ENCODE measurements at regions not wholly inside any gene's neighbourhood (a gene's known extent, or its start where the extent isn't known, plus 50 kb on each side); places are given as distances from the start of the nearest gene placed in this dataset.

DNA sequence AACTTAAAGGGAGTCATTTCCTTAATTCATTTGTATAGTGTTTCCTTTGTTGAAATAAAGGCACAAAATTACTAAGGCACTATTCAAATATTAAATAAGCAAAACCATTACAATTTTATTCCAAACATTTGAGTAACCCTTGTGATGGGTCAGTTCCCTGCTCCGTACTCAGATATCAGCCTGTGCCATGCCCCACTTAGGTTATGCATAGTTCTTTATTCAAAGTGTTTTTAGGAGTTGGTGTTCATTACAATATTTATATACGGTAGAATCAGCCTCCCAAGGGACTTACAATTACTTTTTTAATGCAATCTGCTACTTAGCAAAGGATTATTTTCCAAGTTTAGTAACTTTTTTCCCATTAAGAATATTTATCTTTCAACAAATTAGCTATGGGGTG, 119.3 kb upstream of the SEMA3D start:
- Histone ChIP-seq H3K4me1 (ENCODE audit: control insufficient read depth in 1 of 2, insufficient read depth in 2 of 2, low read length in 2 of 2) (no peaks in the 10 kb centered on the region), H2AFZ (ENCODE audit: low read depth, low read length, poor library complexity, severe bottlenecking) (no peak overlapping the region), H3K4me2 (ENCODE audit: low read length) (no peak overlapping the region), H4K20me1 (ENCODE audit: insufficient read depth) (no peaks in the 10 kb centered on the region; the same call in 1 of the 2 replicates), H3K27ac (ENCODE audit: low read depth, low read length) (no peak overlapping the region), H3K9ac (ENCODE audit: low read length) (no peak overlapping the region), H3K9me3 (ENCODE audit: control insufficient read depth in 1 of 2, insufficient read depth in 1 of 2, low read depth in 1 of 2, low read length in 2 of 2) (no peaks in the 10 kb centered on the region), H3K36me3 (ENCODE audit: control insufficient read depth in 1 of 2, insufficient read depth in 2 of 2, low read length in 2 of 2) (no peaks in the 10 kb centered on the region), H3K9me2 (ENCODE audit: insufficient read depth) (no peaks in the 10 kb centered on the region), H3K27me3 (ENCODE audit: insufficient read depth, low read length) (0 out of 2 replicates have a peak, but pooled peaks cover 3% of the 10 kb centered on the region), H3K79me2 (ENCODE audit: insufficient read depth, low read length) (no peaks in the 10 kb centered on the region), H3K4me3 (replicated peaks in 1 of 2; ENCODE audit: low read depth in 1 of 2, low read length in 2 of 2) (no peak overlapping the region)
- no peak for TF ChIP-seq ZBTB33 (IDR thresholded peaks at IDR 0.05; ENCODE audit: extremely low read depth, insufficient replicate concordance, low read length)
- no TSS peak for BruUV-seq (replicated peaks)
- POLR2A ChIA-PET: no interaction called here
- RAD21 ChIA-PET (ENCODE audit: low non-redundant PET in 1 of 2, low total read pairs in 2 of 2, uncharacterized antibody in 2 of 2, unreplicated experiment in 2 of 2): no interaction called here
- intact Hi-C loops (cut with micrococcal nuclease): no loop called here
- CTCF ChIA-PET: no interaction called here
- ATAC-seq (no peak), DNase-seq (ENCODE audit: low read depth, low spot score) (no peak)

- Histone ChIP-seq H4K20me1 (ENCODE audit: insufficient read depth) (no peaks in the 10 kb centered on the region; the same call in 1 of the 2 replicates), H3K9me3 (ENCODE audit: control insufficient read depth in 1 of 2, insufficient read depth in 1 of 2, low read depth in 1 of 2, low read length in 2 of 2) (no peaks in the 10 kb centered on the region)
- RAD21 ChIA-PET (ENCODE audit: low non-redundant PET in 1 of 2, low total read pairs in 2 of 2, uncharacterized antibody in 2 of 2, unreplicated experiment in 2 of 2): no interaction called here
- TF ChIP-seq, protein P1, sequence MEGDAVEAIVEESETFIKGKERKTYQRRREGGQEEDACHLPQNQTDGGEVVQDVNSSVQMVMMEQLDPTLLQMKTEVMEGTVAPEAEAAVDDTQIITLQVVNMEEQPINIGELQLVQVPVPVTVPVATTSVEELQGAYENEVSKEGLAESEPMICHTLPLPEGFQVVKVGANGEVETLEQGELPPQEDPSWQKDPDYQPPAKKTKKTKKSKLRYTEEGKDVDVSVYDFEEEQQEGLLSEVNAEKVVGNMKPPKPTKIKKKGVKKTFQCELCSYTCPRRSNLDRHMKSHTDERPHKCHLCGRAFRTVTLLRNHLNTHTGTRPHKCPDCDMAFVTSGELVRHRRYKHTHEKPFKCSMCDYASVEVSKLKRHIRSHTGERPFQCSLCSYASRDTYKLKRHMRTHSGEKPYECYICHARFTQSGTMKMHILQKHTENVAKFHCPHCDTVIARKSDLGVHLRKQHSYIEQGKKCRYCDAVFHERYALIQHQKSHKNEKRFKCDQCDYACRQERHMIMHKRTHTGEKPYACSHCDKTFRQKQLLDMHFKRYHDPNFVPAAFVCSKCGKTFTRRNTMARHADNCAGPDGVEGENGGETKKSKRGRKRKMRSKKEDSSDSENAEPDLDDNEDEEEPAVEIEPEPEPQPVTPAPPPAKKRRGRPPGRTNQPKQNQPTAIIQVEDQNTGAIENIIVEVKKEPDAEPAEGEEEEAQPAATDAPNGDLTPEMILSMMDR (IDR thresholded peaks at IDR 0.05 in 2 of 3, conservative IDR thresholded peaks at IDR 0.05 in 1 of 3; ENCODE audit: borderline replicate concordance in 1 of 3, insufficient read depth in 1 of 3, low read depth in 2 of 3, low read length in 2 of 3): no peak
- TF ChIP-seq, protein P2, sequence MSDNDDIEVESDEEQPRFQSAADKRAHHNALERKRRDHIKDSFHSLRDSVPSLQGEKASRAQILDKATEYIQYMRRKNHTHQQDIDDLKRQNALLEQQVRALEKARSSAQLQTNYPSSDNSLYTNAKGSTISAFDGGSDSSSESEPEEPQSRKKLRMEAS (IDR thresholded peaks at IDR 0.05): no peak
- TF ChIP-seq EGR1 (IDR thresholded peaks at IDR 0.05; ENCODE audit: low read depth): no peak
- TF ChIP-seq SIN3A (IDR thresholded peaks at IDR 0.05; ENCODE audit: low read depth): no peak
- TF ChIP-seq ATF3 (IDR thresholded peaks at IDR 0.05): no peak
- TF ChIP-seq EZH2phosphoT487 (IDR thresholded peaks at IDR 0.05; ENCODE audit: borderline replicate concordance): no peak
- no peak for TF ChIP-seq ELF1 (IDR thresholded peaks at IDR 0.05; ENCODE audit: borderline replicate concordance, low read depth)
- no peak for TF ChIP-seq JUND (IDR thresholded peaks at IDR 0.05)
- no peak for TF ChIP-seq CEBPB (IDR thresholded peaks at IDR 0.05; ENCODE audit: low read depth)
- TF ChIP-seq RAD21 (IDR thresholded peaks at IDR 0.05; ENCODE audit: low read depth): no peak
- TF ChIP-seq FOSL1 (IDR thresholded peaks at IDR 0.05; ENCODE audit: low read depth): no peak
- no peak for TF ChIP-seq POLR2A (IDR thresholded peaks at IDR 0.05; ENCODE audit: borderline replicate concordance, extremely low read depth, insufficient read depth, insufficient read length)
- no peak for TF ChIP-seq SRF (IDR thresholded peaks at IDR 0.05; ENCODE audit: low read depth)
- TF ChIP-seq REST (IDR thresholded peaks at IDR 0.05; ENCODE audit: low read depth): no peak
Measured at GRCh38 chr7:85294176-85294575, 107.3 kb upstream of the SEMA3D start.

More at GRCh38 chr7:85294176-85294575, 107.3 kb upstream of the SEMA3D start:
- no peak overlapping the region for H3K9ac ChIP-seq (ENCODE audit: low read length)
- CTCF ChIA-PET: no interaction called here
- no peaks in the 10 kb centered on the region for H3K27me3 ChIP-seq (ENCODE audit: insufficient read depth, low read length)
- DNase-seq (ENCODE audit: low read depth, low spot score) (no peak), ATAC-seq (no peak)
- POLR2A ChIA-PET: no interaction called here
- no peak overlapping the region for H3K27ac ChIP-seq (ENCODE audit: low read depth, low read length)
- no peaks in the 10 kb centered on the region for H3K36me3 ChIP-seq (ENCODE audit: control insufficient read depth in 1 of 2, insufficient read depth in 2 of 2, low read length in 2 of 2)
- H3K4me2 ChIP-seq (ENCODE audit: low read length): no peak overlapping the region
- H3K9me2 ChIP-seq (ENCODE audit: insufficient read depth): no peaks in the 10 kb centered on the region
- no peaks in the 10 kb centered on the region for H3K4me1 ChIP-seq (ENCODE audit: control insufficient read depth in 1 of 2, insufficient read depth in 2 of 2, low read length in 2 of 2)
- no peak overlapping the region for H3K4me3 ChIP-seq (replicated peaks in 1 of 2; ENCODE audit: low read depth in 1 of 2, low read length in 2 of 2)
- intact Hi-C loops (cut with micrococcal nuclease): no loop called here
- no peaks in the 10 kb centered on the region for H3K79me2 ChIP-seq (ENCODE audit: insufficient read depth, low read length)
- no peak overlapping the region for H2AFZ ChIP-seq (ENCODE audit: low read depth, low read length, poor library complexity, severe bottlenecking)
- BruUV-seq (replicated peaks): no TSS peak
